GM12878 (cell line): ENCODE measurements at regions not wholly inside any gene's neighbourhood (a gene's known extent, or its start where the extent isn't known, plus 50 kb on each side); places are given as distances from the start of the nearest gene placed in this dataset.

Experiments used
- ATAC-seq: fragments of 200-7000 bp; cut with Tn5 transposase; 3 replicates; pipeline ENCODE4 v1.9.1; 2020; ENCODE audit warnings: mild to moderate bottlenecking, moderate library complexity
- BruUV-seq: library from RNA; stranded (reverse); fragments of 400-500 nt; replicated peaks from 2 replicates; lab custom pipeline; 2021; lab: Mats Ljungman, UMichigan
- CTCF ChIA-PET: fragments of 300-600 bp; sonication (Branson Sonifier 250); formaldehyde crosslinking; extraction: SDS; loops from one replicate; lab custom pipeline; 2021; ENCODE audit warnings: inconsistent platforms; lab: Yijun Ruan, JAX
- POLR2A ChIA-PET: fragments of 350-600 bp; formaldehyde crosslinking; extraction: SDS; loops from one replicate; lab custom pipeline; 2021; ENCODE audit warnings: inconsistent platforms; lab: Charles Lee
- RAD21 ChIA-PET: fragments of 300-600 bp; sonication (Branson Sonifier 250); formaldehyde crosslinking; loops from one replicate; lab custom pipeline; 2023; ENCODE audit warnings: antibody characterized with exemption; ENCODE audit not compliant: unreplicated experiment; lab: Charles Lee
- SMC1A ChIA-PET: fragments of 300-600 bp; sonication (Branson Sonifier 250); formaldehyde crosslinking; loops from one replicate; lab custom pipeline; 2023; ENCODE audit not compliant: unreplicated experiment, uncharacterized antibody; lab: Charles Lee
- DNase-seq: peaks from one replicate; pipeline ENCODE4 v3.0.0-alpha.2; 2011; ENCODE audit warnings: low read depth, low spot score
- FAIRE-seq: peaks from 3 replicates; lab custom pipeline; 2011; peaks lifted over from hg19 to GRCh38; lab: Jason Lieb, UNC
- H2AFZ ChIP-seq: 2 replicates; pipeline ENCODE4 v1.6.0; 2011; ENCODE audit warnings: low read depth, low read length, control low read depth; ENCODE audit not compliant: control insufficient read depth
- H3K27ac ChIP-seq: 2 replicates; pipeline ENCODE4 v1.5.1; 2011; ENCODE audit warnings: control low read depth; ENCODE audit not compliant: control insufficient read depth, insufficient read depth
- H3K27me3 ChIP-seq, 2 experiments: replicated peaks in 1 of 2; 2 replicates each; pipeline versions ENCODE4 v1.6.0 to v1.6.1; 2011; ENCODE audit warnings: low read length in 1 of 2; ENCODE audit not compliant: control insufficient read depth in 2 of 2, insufficient read depth in 2 of 2
- H3K36me3 ChIP-seq, 2 experiments: 2 replicates each; pipeline ENCODE4 v1.5.1; 2011; ENCODE audit warnings: low read length in 1 of 2; ENCODE audit not compliant: control insufficient read depth in 2 of 2, insufficient read depth in 2 of 2
- H3K4me1 ChIP-seq: 2 replicates; pipeline ENCODE4 v1.6.1; 2011; ENCODE audit warnings: mild to moderate bottlenecking, low read length, moderate library complexity, mixed read lengths; ENCODE audit not compliant: control insufficient read depth, insufficient read depth
- H3K4me2 ChIP-seq: 2 replicates; pipeline ENCODE4 v1.6.0; 2011; ENCODE audit warnings: control low read depth; ENCODE audit not compliant: control insufficient read depth, insufficient read depth
- H3K4me3 ChIP-seq: fragments of 200-600 bp; sonication (generic); 2 replicates; pipeline ENCODE4 v1.5.1; 2016
- H3K79me2 ChIP-seq: 2 replicates; pipeline ENCODE4 v1.6.0; 2011; ENCODE audit warnings: low read length; ENCODE audit not compliant: control insufficient read depth, insufficient read depth
- H3K9ac ChIP-seq: 2 replicates; pipeline ENCODE4 v1.8.0; 2011; ENCODE audit warnings: low read length, control low read depth, mixed read lengths; ENCODE audit not compliant: control insufficient read depth, insufficient read depth
- H3K9me3 ChIP-seq: replicated peaks from 3 replicates; pipeline ENCODE4 v1.5.1; 2011; ENCODE audit warnings: mild to moderate bottlenecking, low read length; ENCODE audit not compliant: control insufficient read depth, insufficient read depth
- H4K20me1 ChIP-seq: 2 replicates; pipeline ENCODE4 v1.6.0; 2011; ENCODE audit not compliant: control insufficient read depth, insufficient read depth
- ESRRA ChIP-seq: IDR thresholded peaks from 2 replicates; pipeline ENCODE4 v1.6.1; 2012; ENCODE audit warnings: mild to moderate bottlenecking, low read length, improper control_type of control experiment
- IKZF1 ChIP-seq: fragments of 450-650 bp; conservative IDR thresholded peaks from 2 replicates; pipeline ENCODE4 v1.6.1; 2017; ENCODE audit warnings: antibody characterized with exemption, mild to moderate bottlenecking
- SP1 ChIP-seq: IDR thresholded peaks from one replicate; pipeline ENCODE4 v1.6.1; 2011; ENCODE audit warnings: low read depth, low read length
- WGBS: methylation state at CpG from one replicate; pipeline ENCODE4 v1.1.6; 2016; ENCODE audit warnings: low lambda C conversion rate; ENCODE audit not compliant: insufficient replicate concordance, insufficient coverage; ENCODE audit errors: missing lambda C conversion rate; 5-methylcytosine and 5-hydroxymethylcytosine counted together
- in situ Hi-C: fragments of 300-500 bp; cut with MboI; formaldehyde crosslinking; loops from 9 replicates; pipeline ENCODE4 v1.14.3; 2018; ENCODE audit warnings: mixed read lengths
- intact Hi-C: fragments of 100-400 bp; cut with micrococcal nuclease; formaldehyde crosslinking; loops from one replicate; pipeline ENCODE4 v1.14.2; 2022; ENCODE audit not compliant: unreplicated experiment
- TF ChIP-seq, protein P1 (sequence below): fragments of 450-650 bp; IDR thresholded peaks from 2 replicates; pipeline ENCODE4 v1.6.1; 2016; ENCODE audit warnings: mild to moderate bottlenecking

DNA sequence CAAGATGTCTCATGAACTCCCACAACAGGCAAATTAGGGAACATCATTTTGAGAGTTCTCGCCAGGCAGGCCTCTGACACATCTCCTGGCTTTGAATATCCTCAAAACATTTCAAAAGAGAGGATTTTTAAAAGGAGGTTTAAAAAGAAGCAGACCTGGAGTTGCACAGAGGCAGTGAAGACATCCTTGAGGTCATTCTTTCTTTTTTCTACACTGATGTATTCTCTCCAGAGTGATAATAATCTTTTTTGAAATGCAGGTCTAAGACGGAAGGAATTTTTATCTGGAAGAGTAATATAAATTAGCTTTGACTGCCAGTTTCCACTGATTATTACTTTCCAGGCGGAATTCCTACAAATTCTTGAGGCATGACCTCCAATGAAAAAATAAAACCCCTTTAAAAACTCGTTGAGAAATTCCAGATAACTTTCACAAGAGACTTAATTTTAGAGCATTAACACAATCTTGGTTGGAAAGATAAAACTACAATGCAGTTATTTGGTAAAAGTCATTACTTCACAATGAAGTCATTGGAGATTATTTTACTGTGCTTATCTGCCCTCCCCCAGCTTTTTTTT, 125.0 kb downstream of the LYPLAL1 start:
- POLR2A ChIA-PET, result no interaction called here
- H3K9me3 ChIP-seq, result no peaks in the 10 kb centered on the region
- TF ChIP-seq ESRRA (no peak), SP1 (no peak), IKZF1 (no peak)
- TF ChIP-seq, protein P1, sequence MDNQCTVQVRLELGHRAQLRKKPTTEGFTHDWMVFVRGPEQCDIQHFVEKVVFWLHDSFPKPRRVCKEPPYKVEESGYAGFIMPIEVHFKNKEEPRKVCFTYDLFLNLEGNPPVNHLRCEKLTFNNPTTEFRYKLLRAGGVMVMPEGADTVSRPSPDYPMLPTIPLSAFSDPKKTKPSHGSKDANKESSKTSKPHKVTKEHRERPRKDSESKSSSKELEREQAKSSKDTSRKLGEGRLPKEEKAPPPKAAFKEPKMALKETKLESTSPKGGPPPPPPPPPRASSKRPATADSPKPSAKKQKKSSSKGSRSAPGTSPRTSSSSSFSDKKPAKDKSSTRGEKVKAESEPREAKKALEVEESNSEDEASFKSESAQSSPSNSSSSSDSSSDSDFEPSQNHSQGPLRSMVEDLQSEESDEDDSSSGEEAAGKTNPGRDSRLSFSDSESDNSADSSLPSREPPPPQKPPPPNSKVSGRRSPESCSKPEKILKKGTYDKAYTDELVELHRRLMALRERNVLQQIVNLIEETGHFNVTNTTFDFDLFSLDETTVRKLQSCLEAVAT, result no peak
- TF ChIP-seq, all 136 proteins: peak for 0
- Histone ChIP-seq H3K9ac (no peak overlapping the region), H3K27me3 (no peaks in the 10 kb centered on the region), H3K4me3 (no peak overlapping the region), H2AFZ (no peak overlapping the region), H3K4me2 (no peak overlapping the region), H3K79me2 (no peaks in the 10 kb centered on the region), H3K4me1 (no peaks in the 10 kb centered on the region), H3K27ac (no peak overlapping the region), H4K20me1 (no peaks in the 10 kb centered on the region), H3K36me3 (no peaks in the 10 kb centered on the region)
- no TSS peak for BruUV-seq
- ChIA-PET RAD21 (interaction anchor here (0.6 kb wide), 1 partner anchor 360 kb away, joined by 3 read pairs; no protein-coding TSS in a partner anchor), SMC1A (interaction anchor here (0.7 kb wide), 1 partner anchor 22 kb away, joined by 3 read pairs; no protein-coding TSS in a partner anchor), CTCF (no interaction called here)
- 53% methylated on average over 4 of the region's 4 CpGs for WGBS
- intact Hi-C loops (no loop called here), in situ Hi-C loops (no loop called here)
- DNase-seq, result no peak
- ATAC-seq, result no peak
- no peak for FAIRE-seq
